Islet of Langerhans (tissue), 1 donor: ENCODE measurements at regions not wholly inside any gene's neighbourhood (a gene's known extent, or its start where the extent isn't known, plus 50 kb on each side); places are given as distances from the start of the nearest gene placed in this dataset.

ENCODE experiments used
- FAIRE-seq: peaks from one replicate; lab custom pipeline; 2011; peaks lifted over from hg19 to GRCh38; lab: Jason Lieb, UNC

DNA sequence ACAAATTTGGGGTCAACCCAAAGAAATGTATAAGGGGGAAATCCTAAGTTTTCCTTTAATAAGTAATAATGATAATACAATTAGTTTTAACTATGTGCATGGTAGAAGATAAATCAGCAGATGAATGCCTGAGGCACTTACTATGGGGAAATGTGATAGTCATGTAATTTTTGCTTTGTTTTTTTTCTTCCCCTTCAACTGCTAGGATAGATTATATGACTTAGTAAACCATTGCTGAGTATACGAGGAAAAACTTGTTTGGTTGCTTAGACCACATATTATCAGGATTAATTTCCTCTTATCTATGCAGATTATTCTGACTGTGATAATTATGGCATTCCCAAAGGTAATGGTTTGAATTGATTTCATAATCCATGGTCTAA is 181.1 kb downstream of the TGFB2 start:
- FAIRE-seq = no peak

DNA sequence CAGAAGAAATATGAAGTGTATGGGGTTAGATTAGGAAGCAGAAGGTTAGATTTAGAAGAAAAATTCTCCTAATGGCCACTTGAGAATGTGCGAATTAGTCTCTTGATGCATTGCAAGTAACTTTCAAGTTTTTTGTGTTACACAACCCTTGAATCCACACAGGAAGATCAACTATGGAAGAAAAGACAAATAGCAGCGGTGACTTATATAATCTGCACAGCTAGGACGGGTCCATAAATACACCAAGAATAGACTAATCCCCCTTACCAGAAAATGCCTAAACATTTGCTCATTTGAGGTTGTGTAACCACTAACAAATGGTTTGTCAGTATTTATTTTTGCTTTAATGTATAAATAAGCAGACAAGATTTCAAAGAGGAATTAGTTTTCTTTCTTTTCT is 182.6 kb downstream of the TGFB2 start:
- FAIRE-seq = no peak

DNA sequence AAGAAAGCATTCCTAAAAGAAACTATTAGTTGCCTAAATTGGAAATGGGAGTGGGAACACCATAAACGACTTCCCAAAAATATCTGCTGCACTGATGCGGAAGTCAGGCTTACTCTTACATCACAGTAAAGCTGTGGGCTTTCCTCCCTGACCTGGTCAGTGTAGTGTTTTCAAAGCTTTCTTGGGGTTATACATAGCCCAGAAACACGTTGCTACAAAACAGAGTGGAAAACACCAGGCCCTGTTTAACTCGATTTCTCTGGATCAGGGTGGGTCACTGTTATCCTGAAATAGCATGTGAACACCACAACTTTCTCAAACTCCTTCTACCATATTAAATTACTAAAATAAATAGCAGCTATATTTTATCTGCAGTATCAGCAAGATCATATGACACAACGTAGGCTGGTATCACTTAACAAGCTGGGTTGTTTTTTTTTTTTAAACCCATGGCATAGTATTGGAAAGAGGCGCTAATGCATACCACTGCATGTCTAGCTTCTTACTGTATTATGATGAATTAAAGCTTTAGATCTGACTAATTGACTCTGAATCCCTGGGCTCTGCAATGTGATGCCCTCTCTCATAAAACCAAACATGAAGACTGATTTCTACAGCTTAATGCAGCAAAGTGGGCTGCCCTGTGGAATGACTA is 184.6 kb downstream of the TGFB2 start:
- FAIRE-seq = no peak

DNA sequence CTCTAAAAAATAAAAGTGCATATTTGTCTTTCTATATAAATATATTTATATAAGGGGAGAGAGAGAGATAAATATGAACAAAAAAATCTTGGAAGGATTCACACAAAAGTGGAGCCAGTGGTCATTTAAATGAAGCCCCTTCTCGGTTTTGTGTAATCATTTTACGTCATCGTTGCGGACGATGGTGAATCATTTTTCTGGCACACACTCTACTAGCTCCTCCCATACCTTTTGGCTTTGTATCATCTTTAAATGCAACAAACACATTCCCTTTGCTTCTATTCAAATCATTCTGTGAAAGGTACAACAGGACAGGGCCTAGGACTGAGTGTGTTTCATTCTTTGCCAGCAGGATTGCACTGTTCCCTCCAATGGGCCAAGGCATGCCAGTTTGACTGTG is 186.8 kb downstream of the TGFB2 start:
- no peak for FAIRE-seq

DNA sequence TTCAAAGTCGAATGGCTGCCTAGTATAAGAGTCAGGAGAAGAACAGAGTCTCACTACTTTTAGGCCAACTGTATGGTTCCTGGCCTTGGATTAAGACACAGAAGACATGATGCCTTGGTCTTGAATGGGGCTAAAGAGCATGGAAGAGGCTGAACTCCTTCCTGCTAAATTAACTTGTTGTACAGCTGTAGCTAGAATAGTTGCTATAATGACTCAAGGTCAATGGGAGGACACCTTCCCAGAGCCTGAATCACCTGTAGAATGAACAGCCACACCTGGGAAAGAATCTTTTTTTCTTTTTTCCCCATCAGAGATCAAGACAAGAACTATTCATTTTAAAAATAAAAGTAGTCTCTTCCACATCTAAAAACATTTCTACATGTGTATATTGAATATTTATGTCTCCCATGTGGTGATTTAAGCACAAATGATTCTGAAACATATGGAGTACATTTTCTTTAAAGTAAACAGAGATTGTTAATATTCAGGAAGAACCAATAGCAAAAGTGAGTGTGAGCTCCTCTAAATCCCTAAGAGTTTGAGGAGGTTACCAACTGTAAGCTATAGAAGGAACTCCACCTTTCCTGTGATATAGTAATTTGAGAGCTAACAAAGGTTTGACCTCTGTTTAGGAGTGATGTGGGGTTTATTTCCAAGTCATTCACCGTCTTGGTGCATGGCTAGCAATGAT is 191.3 kb downstream of the TGFB2 start:
- FAIRE-seq = no peak

DNA sequence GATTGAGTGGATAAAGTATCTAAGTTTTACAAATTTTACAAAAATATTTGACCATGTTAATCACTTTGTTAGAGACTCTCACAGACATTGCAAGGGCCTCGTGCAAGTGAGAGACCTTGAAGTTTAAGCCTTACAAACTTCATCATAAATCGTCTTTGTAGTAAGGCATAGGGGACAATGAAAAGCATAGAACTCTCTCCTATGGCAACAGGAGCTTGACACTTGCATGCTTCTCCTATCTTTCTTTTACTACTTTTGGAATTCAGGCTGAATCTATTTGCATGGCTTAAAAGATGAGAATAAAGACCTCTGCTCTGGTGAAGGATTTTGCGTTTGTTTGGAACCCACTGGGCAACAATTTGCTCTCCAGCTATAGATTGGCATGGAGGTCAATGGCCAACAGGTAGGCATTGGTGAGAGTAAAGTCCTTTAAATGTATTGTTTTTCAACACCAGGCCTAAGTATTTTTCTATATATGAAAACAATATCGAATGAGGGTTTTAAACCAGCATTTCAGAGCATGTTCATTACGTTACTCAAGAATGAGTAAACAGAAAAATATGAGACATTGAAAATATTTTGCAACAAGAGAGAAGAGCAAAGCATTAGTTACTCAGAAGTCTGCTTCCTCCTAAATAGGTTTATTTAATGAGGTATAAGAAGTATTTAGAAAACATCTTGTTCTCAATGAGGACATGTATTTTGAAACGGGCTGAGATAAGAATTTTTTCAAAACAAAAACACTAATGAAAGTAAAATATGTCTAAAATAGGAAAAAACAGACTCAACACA is 192.2 kb downstream of the TGFB2 start:
- no peak for FAIRE-seq

DNA sequence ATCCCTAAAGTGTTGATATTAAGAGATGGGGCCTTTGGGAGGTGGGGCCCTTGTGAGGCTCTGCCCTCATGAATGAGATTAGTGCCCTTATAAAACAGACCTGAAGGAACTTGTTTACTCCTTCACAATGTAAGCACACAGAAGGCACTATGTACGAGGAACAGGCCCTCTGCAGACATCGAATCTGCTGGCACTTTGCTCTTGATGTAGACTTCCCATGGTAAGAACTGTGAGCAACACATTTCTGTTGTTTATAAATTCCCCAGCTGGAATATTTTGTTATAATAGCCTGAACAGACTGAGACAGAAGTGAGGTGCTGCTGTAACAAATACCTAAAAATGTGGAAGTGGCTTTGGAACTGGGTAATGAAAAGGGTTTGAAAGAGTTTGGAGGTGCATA is 193.2 kb downstream of the TGFB2 start:
- no peak for FAIRE-seq

DNA sequence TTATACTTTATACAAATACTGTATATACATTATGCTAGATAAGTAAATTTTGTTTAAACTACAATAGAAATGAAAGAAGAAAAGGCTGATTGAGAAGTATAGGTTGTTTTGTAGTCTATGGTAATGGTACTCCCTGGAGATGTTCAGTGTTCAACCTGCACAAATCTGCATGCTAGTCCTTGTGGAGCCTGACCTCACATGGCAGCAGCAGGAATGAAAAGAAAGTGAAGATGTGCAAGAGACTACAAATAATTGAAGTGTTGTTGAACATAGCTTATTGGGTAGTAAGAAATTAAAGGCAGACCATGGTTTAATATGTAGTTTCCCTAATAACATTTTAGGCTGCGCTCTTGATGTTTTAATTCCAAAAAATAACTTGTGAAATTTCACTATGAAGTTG is 201.2 kb downstream of the TGFB2 start:
- FAIRE-seq = no peak

DNA sequence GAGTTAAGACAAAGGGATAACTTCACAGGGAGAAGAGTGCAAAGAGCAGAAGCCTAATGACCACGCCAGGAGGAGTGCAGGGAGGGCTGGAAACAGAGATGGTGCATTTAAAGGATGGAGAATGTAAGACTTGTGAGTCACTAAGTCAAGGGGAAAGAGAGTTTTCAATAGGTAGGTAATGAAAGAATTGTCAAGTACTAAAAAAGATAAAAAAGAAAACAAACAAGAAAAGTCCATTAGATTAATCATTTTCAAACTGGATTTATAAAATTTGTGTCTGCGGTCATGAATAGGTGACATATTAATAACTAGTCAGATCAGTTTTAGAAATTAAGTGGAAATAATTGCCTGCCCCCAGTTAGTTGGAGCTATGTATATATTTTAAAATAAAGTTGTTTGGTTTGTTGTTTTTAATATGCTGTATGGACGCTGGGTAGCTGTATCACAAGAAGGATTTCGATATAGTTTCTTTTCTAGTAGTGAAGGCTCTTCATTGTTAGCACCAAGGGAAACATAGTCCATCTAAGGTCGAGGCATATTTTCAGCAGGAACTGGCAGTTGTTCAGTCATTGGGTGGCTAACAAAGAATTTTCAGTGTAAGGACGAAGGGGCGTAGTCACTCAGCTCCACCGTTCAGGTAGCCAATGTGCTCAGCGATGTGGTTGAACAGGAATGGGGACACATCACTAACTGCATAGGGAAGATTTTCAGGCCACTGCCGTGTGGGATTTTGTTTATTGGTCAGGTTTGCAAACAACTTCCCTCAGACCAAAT is 203.0 kb downstream of the TGFB2 start:
- no peak for FAIRE-seq

DNA sequence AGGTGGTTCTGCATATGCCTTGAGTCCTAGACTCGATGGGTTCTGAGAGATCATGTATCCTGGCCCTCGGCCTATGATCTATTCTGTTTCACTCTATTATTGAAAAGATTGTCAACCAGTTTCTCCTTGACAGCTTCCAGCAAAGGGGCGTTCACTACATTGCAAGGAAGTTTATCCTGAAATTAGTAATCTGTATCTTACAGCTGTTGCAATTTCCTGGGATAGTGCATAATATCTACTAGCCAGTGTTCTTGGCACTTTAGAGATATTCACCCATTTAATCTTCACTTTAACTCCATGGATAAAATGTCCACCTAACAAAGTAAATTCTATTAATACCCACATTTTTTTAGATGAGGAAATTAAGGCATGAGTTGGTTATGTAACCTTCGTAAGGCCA is 203.6 kb downstream of the TGFB2 start:
- no peak for FAIRE-seq

DNA sequence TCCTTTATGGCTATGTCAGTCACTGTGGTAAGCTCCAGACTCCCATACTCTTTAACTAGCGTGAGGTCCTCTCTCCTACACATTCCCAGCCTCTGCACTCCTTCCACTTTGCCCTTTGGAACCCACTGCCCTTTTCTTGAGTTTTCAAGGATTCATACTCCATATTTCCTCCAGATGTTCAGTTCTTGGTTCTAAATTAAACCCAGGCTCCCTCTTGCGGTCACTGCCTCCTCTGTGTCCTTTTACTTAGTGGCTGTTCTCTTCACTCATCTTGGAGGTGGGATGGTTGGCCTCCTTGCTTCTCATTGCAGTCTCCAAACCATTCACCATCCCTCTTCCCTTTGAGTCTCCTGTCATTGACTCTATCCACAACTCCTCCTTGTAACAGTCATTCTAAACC is 208.1 kb downstream of the TGFB2 start:
- FAIRE-seq = no peak

DNA sequence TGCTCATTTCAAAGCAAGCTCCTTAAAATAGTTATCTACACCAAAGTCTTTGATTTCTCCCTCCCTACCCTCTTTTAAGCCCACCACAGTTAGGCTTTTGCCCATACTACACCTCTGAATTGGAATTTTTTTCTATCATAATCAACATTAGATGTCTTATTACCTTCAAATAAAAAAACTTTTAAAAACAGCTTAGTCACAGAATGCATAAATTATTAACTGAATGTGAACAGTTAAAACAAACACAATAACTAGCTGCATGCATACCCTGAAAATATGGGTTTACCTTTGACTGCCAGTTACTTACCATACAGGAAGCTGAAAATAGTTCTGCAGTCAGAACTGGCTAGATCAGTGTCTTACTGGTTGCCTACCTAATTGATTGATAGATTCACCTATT is 210.9 kb downstream of the TGFB2 start:
- no peak for FAIRE-seq

DNA sequence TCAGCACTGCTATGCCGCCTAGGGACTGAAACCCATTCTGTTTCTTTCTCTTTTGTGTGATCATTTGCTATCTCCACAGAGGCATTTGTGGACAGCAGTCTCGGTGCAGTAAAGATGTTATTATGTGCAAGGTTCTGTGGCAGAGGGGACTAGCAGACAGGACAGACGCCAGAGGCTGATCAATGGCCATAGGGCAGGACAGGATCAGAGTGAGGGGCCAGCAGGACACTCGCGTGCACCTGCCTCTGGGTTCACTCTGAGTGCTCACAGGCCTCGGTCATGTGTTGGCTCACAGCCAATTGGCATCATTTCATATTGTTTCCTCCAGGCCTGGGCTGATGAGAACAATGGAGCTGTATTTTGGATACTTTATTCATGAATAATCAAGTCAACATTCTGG is 212.6 kb downstream of the TGFB2 start:
- FAIRE-seq = no peak

DNA sequence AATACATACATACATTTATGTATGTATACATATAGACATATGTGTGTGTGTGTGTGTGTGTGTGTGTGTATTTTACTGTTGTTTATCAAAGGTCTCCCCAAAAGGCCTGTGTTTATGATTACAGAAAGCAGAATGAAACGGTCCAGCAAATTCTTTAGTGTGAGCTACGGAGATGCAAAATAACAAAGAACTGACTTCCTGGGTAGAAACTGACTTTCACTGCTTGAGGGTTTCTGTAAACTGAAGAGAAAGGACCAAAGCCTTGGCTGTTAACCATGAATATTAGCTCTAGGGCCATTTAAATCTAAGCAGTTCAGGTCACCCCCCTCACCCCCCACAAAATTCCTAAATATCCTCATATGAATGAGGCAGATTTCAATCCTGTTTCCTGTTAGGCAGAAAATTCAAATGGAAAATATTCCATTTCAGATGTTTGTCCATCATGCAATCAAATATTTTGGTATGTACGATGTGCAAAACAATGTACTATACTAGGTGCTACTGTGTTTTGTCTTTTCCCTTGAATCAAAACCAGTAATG is 213.2 kb downstream of the TGFB2 start:
- FAIRE-seq = no peak

DNA sequence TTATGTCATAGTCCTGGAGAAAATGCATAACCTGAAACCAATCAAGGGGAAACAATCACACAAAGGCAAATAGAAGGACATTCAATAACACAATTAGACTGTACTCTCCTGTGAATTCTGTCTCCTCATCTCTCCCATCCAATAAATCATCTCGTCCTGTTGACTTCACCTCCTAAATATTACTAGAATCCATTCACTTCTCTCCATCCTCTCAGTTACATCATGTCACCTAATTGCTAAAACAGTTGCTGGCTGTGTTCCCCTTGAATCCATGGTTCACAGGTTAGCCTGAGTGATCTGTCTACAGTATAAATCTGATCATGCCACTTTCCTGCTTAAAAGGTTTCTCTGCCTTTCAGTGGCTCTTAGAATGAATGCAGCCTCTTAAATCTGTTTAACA is 220.2 kb downstream of the TGFB2 start:
- FAIRE-seq = no peak

DNA sequence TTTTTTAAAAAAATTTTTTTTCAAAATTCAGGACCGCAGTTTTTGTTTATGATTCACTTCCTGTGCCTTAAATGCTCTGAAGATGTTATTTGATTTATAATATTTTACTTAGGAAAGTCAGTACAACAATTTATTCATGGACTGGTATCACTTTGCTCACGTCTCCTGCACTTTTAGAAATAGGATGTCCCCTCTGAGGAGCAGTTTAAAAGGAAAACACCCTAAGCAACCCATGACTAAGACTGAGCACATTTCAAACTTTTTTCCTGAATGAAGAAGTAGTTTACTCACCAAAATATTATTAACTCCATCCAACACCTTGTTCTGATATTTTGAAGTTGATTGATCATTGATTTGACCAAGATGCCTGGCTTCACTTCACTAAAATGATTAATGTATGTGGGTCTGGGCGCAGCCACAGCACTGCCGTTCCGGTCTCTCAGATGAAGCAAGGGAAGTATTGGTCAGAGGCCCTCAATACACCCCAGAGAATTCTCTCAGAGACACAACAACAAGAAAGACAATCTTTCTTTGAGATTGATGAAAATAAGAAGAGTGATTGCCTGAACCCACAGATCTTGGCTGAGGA is 223.9 kb downstream of the TGFB2 start:
- FAIRE-seq = peak; percentile 21

DNA sequence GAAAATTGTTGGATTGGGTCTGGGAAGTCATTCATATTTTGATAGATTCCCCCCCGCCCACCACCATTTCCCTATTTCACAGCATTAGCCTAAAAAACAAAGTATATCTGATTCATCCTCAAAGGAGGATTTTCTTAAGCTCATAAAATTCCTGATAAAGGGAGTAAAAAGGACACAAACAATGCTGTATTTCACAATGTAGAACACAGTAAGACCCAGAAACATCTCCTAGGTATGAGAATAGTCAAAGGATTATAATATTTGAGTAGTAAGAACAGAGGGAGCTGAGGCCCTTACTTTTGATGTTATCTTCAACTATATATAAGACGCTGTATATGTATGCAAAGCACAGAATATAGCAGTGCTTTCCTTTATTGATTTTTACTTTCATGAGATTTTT is 225.3 kb downstream of the TGFB2 start:
- no peak for FAIRE-seq

DNA sequence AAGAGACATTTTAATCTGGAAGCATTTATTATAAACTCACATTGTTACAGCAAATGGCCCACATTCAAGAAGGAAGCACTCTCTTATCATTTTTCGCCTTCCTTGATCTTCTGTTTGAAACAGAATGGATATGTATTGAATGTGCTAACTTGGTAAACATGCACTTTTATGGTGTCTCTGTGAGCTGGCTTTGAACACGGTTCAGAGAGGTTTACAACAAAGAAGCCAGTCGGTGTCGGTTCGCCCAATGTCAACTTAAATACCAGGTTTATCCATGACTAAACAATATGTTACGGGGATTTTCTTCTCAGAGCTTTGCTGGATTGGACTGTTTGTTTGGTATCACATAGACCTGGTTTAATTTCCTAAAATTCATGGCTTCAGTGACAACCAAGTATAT is 226.4 kb downstream of the TGFB2 start:
- no peak for FAIRE-seq

DNA sequence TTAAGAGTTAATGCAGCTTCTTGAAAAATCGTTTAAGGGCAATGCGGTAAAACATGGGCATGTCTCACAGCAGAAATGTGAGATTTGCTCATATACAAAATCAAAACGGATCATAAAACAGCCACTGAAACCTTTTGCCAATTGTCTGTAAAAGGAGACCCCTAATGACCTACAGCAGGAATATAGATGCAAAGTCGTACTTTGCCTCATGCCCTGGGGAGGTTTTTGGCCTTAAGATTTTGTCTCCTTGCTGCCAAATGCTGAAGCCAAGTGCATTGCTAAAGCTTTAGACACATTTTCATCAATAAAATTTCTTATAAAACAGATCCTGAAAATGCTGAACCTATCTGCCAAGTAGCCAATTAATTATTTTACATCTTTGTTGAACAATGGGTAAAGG is 226.9 kb downstream of the TGFB2 start:
- FAIRE-seq = no peak

DNA sequence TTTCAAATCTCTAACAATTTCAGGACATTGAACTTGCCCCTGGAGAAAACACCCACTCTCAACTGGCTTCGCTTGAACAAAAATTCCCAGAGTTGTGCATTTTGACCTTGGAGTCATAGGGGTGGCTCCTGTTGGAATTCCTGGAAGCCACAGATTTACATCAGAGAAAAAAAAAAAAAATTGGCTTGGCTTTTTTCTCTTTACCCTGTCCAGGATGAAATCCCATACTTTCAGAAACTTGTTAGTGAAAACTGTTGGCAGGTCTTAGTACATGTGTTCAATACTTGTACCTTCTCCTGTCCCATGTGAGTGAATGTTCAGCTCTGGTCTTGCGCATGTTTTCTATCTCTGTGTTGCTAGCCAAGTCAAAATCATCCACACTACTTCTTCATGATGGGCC is 228.8 kb downstream of the TGFB2 start:
- no peak for FAIRE-seq

DNA sequence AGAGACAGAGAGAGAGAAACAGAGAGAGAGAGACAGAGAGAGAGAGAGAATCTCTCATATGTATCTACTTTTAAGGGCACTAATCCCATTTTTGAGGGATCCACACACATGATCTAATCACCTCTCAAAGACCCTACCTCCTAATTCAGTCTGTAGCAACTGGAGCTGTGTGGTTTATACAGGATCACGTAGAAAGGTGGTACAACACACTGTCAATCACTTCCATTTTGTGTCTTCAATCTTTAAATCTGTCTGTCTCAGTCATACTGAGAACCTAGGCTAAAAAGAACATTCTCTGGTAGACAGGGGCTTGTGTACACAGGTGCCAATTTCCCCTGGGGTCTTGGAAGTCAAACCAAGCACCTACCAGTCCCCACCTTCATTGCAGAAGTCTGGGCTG is 229.9 kb downstream of the TGFB2 start:
- FAIRE-seq = no peak

DNA sequence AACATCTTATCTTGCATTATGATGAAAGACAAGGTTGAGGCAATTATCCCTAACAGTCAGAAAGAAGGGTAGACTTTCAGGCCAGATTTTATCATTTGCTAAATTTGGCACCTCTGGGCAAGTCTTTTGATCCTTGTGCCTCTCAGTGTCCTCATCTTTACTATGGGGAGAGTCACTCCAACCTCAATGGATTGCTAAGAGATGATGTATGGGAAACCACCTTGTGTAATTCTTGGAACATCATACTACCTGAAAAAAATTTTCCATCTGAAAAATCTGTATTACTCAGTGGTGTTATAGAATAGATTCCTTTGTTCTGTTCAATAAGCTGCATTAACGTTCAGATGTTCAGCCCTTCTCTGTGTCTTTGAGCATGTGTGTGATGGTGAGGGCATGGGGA is 230.7 kb downstream of the TGFB2 start:
- FAIRE-seq = no peak
